NB4 (cell line): ENCODE measurements at regions not wholly inside any gene's neighbourhood (a gene's known extent, or its start where the extent isn't known, plus 50 kb on each side); places are given as distances from the start of the nearest gene placed in this dataset.

Experiments used
- DNase-seq: peaks from one replicate; pipeline ENCODE4 v3.0.0; 2010; ENCODE audit warnings: low read depth
- H3K4me3 ChIP-seq: one replicate; pipeline ENCODE4 v1.5.1; 2011; ENCODE audit warnings: mild to moderate bottlenecking, low read depth, low read length, moderate library complexity
- MAX ChIP-seq: IDR thresholded peaks from 2 replicates; pipeline ENCODE4 v1.6.1; 2011; ENCODE audit warnings: low read depth, low read length
- MYC ChIP-seq: IDR thresholded peaks from 2 replicates; pipeline ENCODE4 v1.6.1; 2011; ENCODE audit warnings: low read depth, low read length
- POLR2A ChIP-seq: IDR thresholded peaks from 2 replicates; pipeline ENCODE4 v1.6.1; 2011; ENCODE audit warnings: mild to moderate bottlenecking; ENCODE audit not compliant: insufficient read length; ENCODE audit errors: extremely low read depth
- TF ChIP-seq, protein P1 (sequence below): IDR thresholded peaks from one replicate; pipeline ENCODE4 v1.5.1; 2012; ENCODE audit warnings: low read depth, low read length

GRCh38 chr13:73171271-73171682 lies 112.5 kb downstream of the KLF5 start:
- no peak for TF ChIP-seq MAX
- TF ChIP-seq, protein P1, sequence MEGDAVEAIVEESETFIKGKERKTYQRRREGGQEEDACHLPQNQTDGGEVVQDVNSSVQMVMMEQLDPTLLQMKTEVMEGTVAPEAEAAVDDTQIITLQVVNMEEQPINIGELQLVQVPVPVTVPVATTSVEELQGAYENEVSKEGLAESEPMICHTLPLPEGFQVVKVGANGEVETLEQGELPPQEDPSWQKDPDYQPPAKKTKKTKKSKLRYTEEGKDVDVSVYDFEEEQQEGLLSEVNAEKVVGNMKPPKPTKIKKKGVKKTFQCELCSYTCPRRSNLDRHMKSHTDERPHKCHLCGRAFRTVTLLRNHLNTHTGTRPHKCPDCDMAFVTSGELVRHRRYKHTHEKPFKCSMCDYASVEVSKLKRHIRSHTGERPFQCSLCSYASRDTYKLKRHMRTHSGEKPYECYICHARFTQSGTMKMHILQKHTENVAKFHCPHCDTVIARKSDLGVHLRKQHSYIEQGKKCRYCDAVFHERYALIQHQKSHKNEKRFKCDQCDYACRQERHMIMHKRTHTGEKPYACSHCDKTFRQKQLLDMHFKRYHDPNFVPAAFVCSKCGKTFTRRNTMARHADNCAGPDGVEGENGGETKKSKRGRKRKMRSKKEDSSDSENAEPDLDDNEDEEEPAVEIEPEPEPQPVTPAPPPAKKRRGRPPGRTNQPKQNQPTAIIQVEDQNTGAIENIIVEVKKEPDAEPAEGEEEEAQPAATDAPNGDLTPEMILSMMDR, result no peak
- TF ChIP-seq MYC, result no peak
- no peak for TF ChIP-seq POLR2A
- no peak for DNase-seq

GRCh38 chr13:73169971-73170370 lies 111.2 kb downstream of the KLF5 start:
- no peak for TF ChIP-seq POLR2A
- no peak for TF ChIP-seq MAX
- TF ChIP-seq, protein P1, result no peak
- TF ChIP-seq MYC, result no peak
- no peak overlapping the region for H3K4me3 ChIP-seq
- no peak for DNase-seq

More at GRCh38 chr13:73171271-73171682, 112.5 kb downstream of the KLF5 start:
- H3K4me3 ChIP-seq, result no peak overlapping the region

GRCh38 chr13:73168953-73169401 lies 110.2 kb downstream of the KLF5 start:
- no peak for TF ChIP-seq POLR2A
- TF ChIP-seq, protein P1, result no peak
- no peak for TF ChIP-seq MYC
- no peak for TF ChIP-seq MAX
- H3K4me3 ChIP-seq, result no peak overlapping the region
- DNase-seq, result no peak

DNA sequence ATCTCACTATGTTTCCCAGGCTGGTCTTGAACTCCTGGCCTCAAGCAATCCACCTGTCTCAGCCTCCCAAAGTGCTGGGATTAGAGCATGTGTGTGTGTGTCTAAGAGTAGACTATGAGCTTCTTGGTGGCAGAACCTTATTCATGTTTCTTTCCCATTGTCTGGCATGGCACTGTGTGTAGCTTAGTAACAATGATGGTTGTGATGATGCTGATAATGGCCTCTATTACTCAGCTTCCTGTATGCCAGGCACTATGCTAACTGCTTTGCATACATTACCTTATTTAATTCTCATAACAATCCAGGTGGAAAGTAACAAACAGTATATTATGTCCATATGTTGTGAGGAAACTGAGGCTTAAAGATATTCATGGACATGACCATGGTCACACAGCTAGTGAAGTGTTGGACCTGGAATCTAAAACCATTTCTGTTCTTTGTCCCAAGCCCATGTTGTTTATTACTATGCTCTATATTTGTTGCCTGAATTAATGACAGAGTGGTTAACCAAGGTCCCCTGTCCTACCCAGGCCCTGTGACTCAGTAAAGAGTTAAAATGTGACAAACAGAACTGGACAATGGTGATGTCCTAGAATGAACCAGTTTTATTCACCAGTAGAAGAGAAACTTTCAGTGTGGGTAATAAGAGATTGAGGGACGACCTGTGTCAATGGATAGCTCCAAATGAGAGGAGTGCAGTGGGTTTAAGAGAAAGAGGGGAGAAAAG lies 109.6 kb downstream of the KLF5 start:
- no peak for DNase-seq
- no peak overlapping the region for H3K4me3 ChIP-seq
- TF ChIP-seq, protein P1, result no peak
- no peak for TF ChIP-seq MYC
- TF ChIP-seq POLR2A, result no peak
- no peak for TF ChIP-seq MAX

DNA sequence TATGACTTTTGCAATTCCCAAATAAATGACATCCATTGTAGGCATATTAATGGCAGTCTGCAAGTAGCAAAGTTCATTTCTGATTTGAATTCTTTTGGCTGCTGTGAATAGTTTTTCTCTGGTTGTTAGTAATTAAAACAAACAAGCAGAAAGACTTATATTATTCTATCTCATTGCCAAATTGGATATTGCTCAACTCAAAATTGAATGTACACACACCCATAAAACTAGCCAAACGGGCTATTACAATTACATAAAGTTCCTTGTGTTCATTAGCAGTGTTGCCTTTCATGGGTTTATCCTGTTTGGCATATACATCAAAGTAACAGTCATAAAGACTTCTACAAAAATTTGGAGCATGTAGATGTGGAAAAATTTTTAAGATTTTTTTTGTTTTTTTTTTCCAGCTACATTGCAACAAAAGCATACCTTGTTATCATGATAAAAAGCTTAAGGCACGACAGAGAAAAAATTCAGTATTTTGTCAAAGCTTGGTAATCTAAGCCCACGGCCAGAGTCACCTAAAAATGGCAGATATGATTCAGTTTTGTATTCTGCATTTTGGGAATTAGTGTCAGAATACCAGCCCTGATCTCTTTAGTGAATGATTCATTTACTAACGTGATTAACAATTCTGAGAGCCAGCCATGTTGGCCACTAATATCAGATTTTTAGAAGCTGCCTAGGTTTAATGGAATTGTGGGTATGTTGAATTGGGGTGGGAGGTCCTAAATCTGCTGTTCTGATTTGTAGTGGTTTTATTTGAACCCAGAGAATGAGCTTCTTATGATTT lies 108.4 kb downstream of the KLF5 start:
- DNase-seq, result no peak
- no peak overlapping the region for H3K4me3 ChIP-seq
- no peak for TF ChIP-seq POLR2A
- TF ChIP-seq MAX, result no peak
- TF ChIP-seq, protein P1, result no peak
- TF ChIP-seq MYC, result no peak
